GM12878 (cell line): ENCODE measurements at regions not wholly inside any gene's neighbourhood (a gene's known extent, or its start where the extent isn't known, plus 50 kb on each side); places are given as distances from the start of the nearest gene placed in this dataset.

ENCODE experiments used
- ATAC-seq: fragments of 200-7000 bp; cut with Tn5 transposase; 3 replicates; pipeline ENCODE4 v1.9.1; 2020; ENCODE audit warnings: mild to moderate bottlenecking, moderate library complexity
- BruUV-seq: library from RNA; stranded (reverse); fragments of 400-500 nt; replicated peaks from 2 replicates; lab custom pipeline; 2021; lab: Mats Ljungman, UMichigan
- CTCF ChIA-PET: fragments of 300-600 bp; sonication (Branson Sonifier 250); formaldehyde crosslinking; extraction: SDS; loops from one replicate; lab custom pipeline; 2021; ENCODE audit warnings: inconsistent platforms; lab: Yijun Ruan, JAX
- POLR2A ChIA-PET: fragments of 350-600 bp; formaldehyde crosslinking; extraction: SDS; loops from one replicate; lab custom pipeline; 2021; ENCODE audit warnings: inconsistent platforms; lab: Charles Lee
- RAD21 ChIA-PET: fragments of 300-600 bp; sonication (Branson Sonifier 250); formaldehyde crosslinking; loops from one replicate; lab custom pipeline; 2023; ENCODE audit warnings: antibody characterized with exemption; ENCODE audit not compliant: unreplicated experiment; lab: Charles Lee
- SMC1A ChIA-PET: fragments of 300-600 bp; sonication (Branson Sonifier 250); formaldehyde crosslinking; loops from one replicate; lab custom pipeline; 2023; ENCODE audit not compliant: unreplicated experiment, uncharacterized antibody; lab: Charles Lee
- DNase-seq: peaks from one replicate; pipeline ENCODE4 v3.0.0-alpha.2; 2011; ENCODE audit warnings: low read depth, low spot score
- FAIRE-seq: peaks from 3 replicates; lab custom pipeline; 2011; peaks lifted over from hg19 to GRCh38; lab: Jason Lieb, UNC
- H2AFZ ChIP-seq: 2 replicates; pipeline ENCODE4 v1.6.0; 2011; ENCODE audit warnings: low read depth, low read length, control low read depth; ENCODE audit not compliant: control insufficient read depth
- H3K27ac ChIP-seq: 2 replicates; pipeline ENCODE4 v1.5.1; 2011; ENCODE audit warnings: control low read depth; ENCODE audit not compliant: control insufficient read depth, insufficient read depth
- H3K27me3 ChIP-seq, 2 experiments: replicated peaks in 1 of 2; 2 replicates each; pipeline versions ENCODE4 v1.6.0 to v1.6.1; 2011; ENCODE audit warnings: low read length in 1 of 2; ENCODE audit not compliant: control insufficient read depth in 2 of 2, insufficient read depth in 2 of 2
- H3K36me3 ChIP-seq, 2 experiments: 2 replicates each; pipeline ENCODE4 v1.5.1; 2011; ENCODE audit warnings: low read length in 1 of 2; ENCODE audit not compliant: control insufficient read depth in 2 of 2, insufficient read depth in 2 of 2
- H3K4me1 ChIP-seq: 2 replicates; pipeline ENCODE4 v1.6.1; 2011; ENCODE audit warnings: mild to moderate bottlenecking, low read length, moderate library complexity, mixed read lengths; ENCODE audit not compliant: control insufficient read depth, insufficient read depth
- H3K4me2 ChIP-seq: 2 replicates; pipeline ENCODE4 v1.6.0; 2011; ENCODE audit warnings: control low read depth; ENCODE audit not compliant: control insufficient read depth, insufficient read depth
- H3K4me3 ChIP-seq: fragments of 200-600 bp; sonication (generic); 2 replicates; pipeline ENCODE4 v1.5.1; 2016
- H3K79me2 ChIP-seq: 2 replicates; pipeline ENCODE4 v1.6.0; 2011; ENCODE audit warnings: low read length; ENCODE audit not compliant: control insufficient read depth, insufficient read depth
- H3K9ac ChIP-seq: 2 replicates; pipeline ENCODE4 v1.8.0; 2011; ENCODE audit warnings: low read length, control low read depth, mixed read lengths; ENCODE audit not compliant: control insufficient read depth, insufficient read depth
- H3K9me3 ChIP-seq: replicated peaks from 3 replicates; pipeline ENCODE4 v1.5.1; 2011; ENCODE audit warnings: mild to moderate bottlenecking, low read length; ENCODE audit not compliant: control insufficient read depth, insufficient read depth
- H4K20me1 ChIP-seq: 2 replicates; pipeline ENCODE4 v1.6.0; 2011; ENCODE audit not compliant: control insufficient read depth, insufficient read depth
- CBX3 ChIP-seq: fragments of 200-600 bp; sonication (generic); IDR thresholded peaks from 2 replicates; pipeline ENCODE4 v1.6.1; 2016; ENCODE audit warnings: low read depth, borderline replicate concordance
- FOS ChIP-seq: IDR thresholded peaks from 3 replicates; pipeline ENCODE4 v1.6.1; 2011; ENCODE audit warnings: borderline replicate concordance; ENCODE audit not compliant: insufficient read length; ENCODE audit errors: extremely low read depth
- HDAC2 ChIP-seq: fragments of 200-600 bp; sonication (generic); IDR thresholded peaks from 2 replicates; pipeline ENCODE4 v1.6.1; 2017
- MEF2B ChIP-seq: fragments of 450-650 bp; IDR thresholded peaks from 2 replicates; pipeline ENCODE4 v1.6.1; 2018; ENCODE audit warnings: mild to moderate bottlenecking, moderate library complexity; ENCODE audit not compliant: partially characterized antibody, poor library complexity, severe bottlenecking
- PAX5 ChIP-seq: IDR thresholded peaks from 2 replicates; pipeline ENCODE4 v1.6.1; 2011; ENCODE audit warnings: low read depth, low read length, borderline replicate concordance
- RBBP5 ChIP-seq: fragments of 200-600 bp; sonication (generic); conservative IDR thresholded peaks from 2 replicates; pipeline ENCODE4 v1.6.1; 2016
- SPI1 ChIP-seq: IDR thresholded peaks from 2 replicates; pipeline ENCODE4 v1.6.1; 2011; ENCODE audit warnings: low read depth, mild to moderate bottlenecking, low read length, moderate library complexity, borderline replicate concordance; ENCODE audit not compliant: insufficient read depth
- TBL1XR1 ChIP-seq: IDR thresholded peaks from 2 replicates; pipeline ENCODE4 v1.6.1; 2012; ENCODE audit warnings: low read depth, low read length, improper control_type of control experiment
- TCF12 ChIP-seq: IDR thresholded peaks from 2 replicates; pipeline ENCODE4 v1.6.1; 2011; ENCODE audit warnings: low read depth, mild to moderate bottlenecking, low read length
- TCF7 ChIP-seq: IDR thresholded peaks from 2 replicates; pipeline ENCODE4 v1.6.1; 2014; ENCODE audit warnings: antibody characterized with exemption, borderline replicate concordance
- ZBTB4 ChIP-seq: fragments of 450-650 bp; formaldehyde crosslinking; IDR thresholded peaks from 2 replicates; pipeline ENCODE4 v1.4.0; 2022; ENCODE audit warnings: mild to moderate bottlenecking, moderate library complexity
- WGBS: methylation state at CpG from one replicate; pipeline ENCODE4 v1.1.6; 2016; ENCODE audit warnings: low lambda C conversion rate; ENCODE audit not compliant: insufficient replicate concordance, insufficient coverage; ENCODE audit errors: missing lambda C conversion rate; 5-methylcytosine and 5-hydroxymethylcytosine counted together
- in situ Hi-C: fragments of 300-500 bp; cut with MboI; formaldehyde crosslinking; loops from 9 replicates; pipeline ENCODE4 v1.14.3; 2018; ENCODE audit warnings: mixed read lengths
- intact Hi-C: fragments of 100-400 bp; cut with micrococcal nuclease; formaldehyde crosslinking; loops from one replicate; pipeline ENCODE4 v1.14.2; 2022; ENCODE audit not compliant: unreplicated experiment
- TF ChIP-seq, protein P1 (sequence below): IDR thresholded peaks from 2 replicates; pipeline ENCODE4 v1.6.1; 2012; ENCODE audit warnings: improper control_type of control experiment, low read depth, low read length; ENCODE audit not compliant: insufficient replicate concordance
- TF ChIP-seq, protein P2 (sequence below): fragments of 450-650 bp; formaldehyde crosslinking; IDR thresholded peaks from 2 replicates; pipeline ENCODE4 v1.5.0; 2022; ENCODE audit warnings: mild to moderate bottlenecking, missing genetic modification characterization

- Histone ChIP-seq H3K9ac (no peak overlapping the region), H3K4me2 (no peak overlapping the region), H3K27ac (no peak overlapping the region), H4K20me1 (no peaks in the 10 kb centered on the region), H3K27me3 (no peaks in the 10 kb centered on the region), H3K4me1 (no peaks in the 10 kb centered on the region), H3K9me3 (no peaks in the 10 kb centered on the region), H2AFZ (no peak overlapping the region), H3K36me3 (no peaks in the 10 kb centered on the region), H3K79me2 (no peaks in the 10 kb centered on the region), H3K4me3 (no peak overlapping the region)
- ChIA-PET POLR2A (no interaction called here), SMC1A (no interaction called here), CTCF (no interaction called here), RAD21 (no interaction called here)
- DNase-seq (no peak), ATAC-seq (no peak), FAIRE-seq (no peak)
- intact Hi-C loops (no loop called here), in situ Hi-C loops (no loop called here)
- BruUV-seq, result no TSS peak
- WGBS, result 0% methylated on average over 1 of the region's 1 CpG
- no peak for TF ChIP-seq TCF12
- TF ChIP-seq, protein P1, sequence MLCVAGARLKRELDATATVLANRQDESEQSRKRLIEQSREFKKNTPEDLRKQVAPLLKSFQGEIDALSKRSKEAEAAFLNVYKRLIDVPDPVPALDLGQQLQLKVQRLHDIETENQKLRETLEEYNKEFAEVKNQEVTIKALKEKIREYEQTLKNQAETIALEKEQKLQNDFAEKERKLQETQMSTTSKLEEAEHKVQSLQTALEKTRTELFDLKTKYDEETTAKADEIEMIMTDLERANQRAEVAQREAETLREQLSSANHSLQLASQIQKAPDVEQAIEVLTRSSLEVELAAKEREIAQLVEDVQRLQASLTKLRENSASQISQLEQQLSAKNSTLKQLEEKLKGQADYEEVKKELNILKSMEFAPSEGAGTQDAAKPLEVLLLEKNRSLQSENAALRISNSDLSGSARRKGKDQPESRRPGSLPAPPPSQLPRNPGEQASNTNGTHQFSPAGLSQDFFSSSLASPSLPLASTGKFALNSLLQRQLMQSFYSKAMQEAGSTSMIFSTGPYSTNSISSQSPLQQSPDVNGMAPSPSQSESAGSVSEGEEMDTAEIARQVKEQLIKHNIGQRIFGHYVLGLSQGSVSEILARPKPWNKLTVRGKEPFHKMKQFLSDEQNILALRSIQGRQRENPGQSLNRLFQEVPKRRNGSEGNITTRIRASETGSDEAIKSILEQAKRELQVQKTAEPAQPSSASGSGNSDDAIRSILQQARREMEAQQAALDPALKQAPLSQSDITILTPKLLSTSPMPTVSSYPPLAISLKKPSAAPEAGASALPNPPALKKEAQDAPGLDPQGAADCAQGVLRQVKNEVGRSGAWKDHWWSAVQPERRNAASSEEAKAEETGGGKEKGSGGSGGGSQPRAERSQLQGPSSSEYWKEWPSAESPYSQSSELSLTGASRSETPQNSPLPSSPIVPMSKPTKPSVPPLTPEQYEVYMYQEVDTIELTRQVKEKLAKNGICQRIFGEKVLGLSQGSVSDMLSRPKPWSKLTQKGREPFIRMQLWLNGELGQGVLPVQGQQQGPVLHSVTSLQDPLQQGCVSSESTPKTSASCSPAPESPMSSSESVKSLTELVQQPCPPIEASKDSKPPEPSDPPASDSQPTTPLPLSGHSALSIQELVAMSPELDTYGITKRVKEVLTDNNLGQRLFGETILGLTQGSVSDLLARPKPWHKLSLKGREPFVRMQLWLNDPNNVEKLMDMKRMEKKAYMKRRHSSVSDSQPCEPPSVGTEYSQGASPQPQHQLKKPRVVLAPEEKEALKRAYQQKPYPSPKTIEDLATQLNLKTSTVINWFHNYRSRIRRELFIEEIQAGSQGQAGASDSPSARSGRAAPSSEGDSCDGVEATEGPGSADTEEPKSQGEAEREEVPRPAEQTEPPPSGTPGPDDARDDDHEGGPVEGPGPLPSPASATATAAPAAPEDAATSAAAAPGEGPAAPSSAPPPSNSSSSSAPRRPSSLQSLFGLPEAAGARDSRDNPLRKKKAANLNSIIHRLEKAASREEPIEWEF, result no peak
- TF ChIP-seq TBL1XR1, result no peak
- no peak for TF ChIP-seq FOS
- TF ChIP-seq, protein P2, sequence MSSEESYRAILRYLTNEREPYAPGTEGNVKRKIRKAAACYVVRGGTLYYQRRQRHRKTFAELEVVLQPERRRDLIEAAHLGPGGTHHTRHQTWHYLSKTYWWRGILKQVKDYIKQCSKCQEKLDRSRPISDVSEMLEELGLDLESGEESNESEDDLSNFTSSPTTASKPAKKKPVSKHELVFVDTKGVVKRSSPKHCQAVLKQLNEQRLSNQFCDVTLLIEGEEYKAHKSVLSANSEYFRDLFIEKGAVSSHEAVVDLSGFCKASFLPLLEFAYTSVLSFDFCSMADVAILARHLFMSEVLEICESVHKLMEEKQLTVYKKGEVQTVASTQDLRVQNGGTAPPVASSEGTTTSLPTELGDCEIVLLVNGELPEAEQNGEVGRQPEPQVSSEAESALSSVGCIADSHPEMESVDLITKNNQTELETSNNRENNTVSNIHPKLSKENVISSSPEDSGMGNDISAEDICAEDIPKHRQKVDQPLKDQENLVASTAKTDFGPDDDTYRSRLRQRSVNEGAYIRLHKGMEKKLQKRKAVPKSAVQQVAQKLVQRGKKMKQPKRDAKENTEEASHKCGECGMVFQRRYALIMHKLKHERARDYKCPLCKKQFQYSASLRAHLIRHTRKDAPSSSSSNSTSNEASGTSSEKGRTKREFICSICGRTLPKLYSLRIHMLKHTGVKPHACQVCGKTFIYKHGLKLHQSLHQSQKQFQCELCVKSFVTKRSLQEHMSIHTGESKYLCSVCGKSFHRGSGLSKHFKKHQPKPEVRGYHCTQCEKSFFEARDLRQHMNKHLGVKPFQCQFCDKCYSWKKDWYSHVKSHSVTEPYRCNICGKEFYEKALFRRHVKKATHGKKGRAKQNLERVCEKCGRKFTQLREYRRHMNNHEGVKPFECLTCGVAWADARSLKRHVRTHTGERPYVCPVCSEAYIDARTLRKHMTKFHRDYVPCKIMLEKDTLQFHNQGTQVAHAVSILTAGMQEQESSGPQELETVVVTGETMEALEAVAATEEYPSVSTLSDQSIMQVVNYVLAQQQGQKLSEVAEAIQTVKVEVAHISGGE (CRISPR knock-in tag), result no peak
- no peak for TF ChIP-seq ZBTB4 (CRISPR knock-in tag)
- no peak for TF ChIP-seq PAX5
- TF ChIP-seq CBX3, result no peak
- TF ChIP-seq HDAC2, result no peak
- no peak for TF ChIP-seq SPI1
- no peak for TF ChIP-seq MEF2B
- no peak for TF ChIP-seq RBBP5
- TF ChIP-seq TCF7, result no peak
These were observed 63.5 kb upstream of the COL25A1 start for GRCh38 chr4:109365939-109366338.
